ENCODE measurements at regions not wholly inside any gene's neighbourhood (a gene's known extent, or its start where the extent isn't known, plus 50 kb on each side); places are given as distances from the start of the nearest gene placed in this dataset.
"Not testable (repeated sequence)": the region's sequence is repeated elsewhere in the genome, so short reads cannot be mapped to it uniquely, and the experiment has no call there.

GRCh38 chr6:158881276-158881675, 62.1 kb upstream of the EZR start:
- not testable (repeated sequence) for DNase-seq

- no peak for DNase-seq
Measured at GRCh38 chr6:158879180-158879579, 60.0 kb upstream of the EZR start.

- no peak for DNase-seq
Measured at GRCh38 chr6:158877716-158878115, 58.5 kb upstream of the EZR start.

- no peak for DNase-seq
Measured at GRCh38 chr6:158876886-158877285, 57.7 kb upstream of the EZR start.

- no peak for DNase-seq
Measured at GRCh38 chr6:158870649-158870957, 51.4 kb upstream of the EZR start.

GRCh38 chr6:158869826-158870648, 50.9 kb upstream of the EZR start:
- DNase-seq, result peak; percentile 87

GRCh38 chr6:158868890-158869825, 50.0 kb upstream of the EZR start:
- peak; percentile 80 for DNase-seq
